Testis (tissue), 2 donors: ENCODE measurements at regions not wholly inside any gene's neighbourhood (a gene's known extent, or its start where the extent isn't known, plus 50 kb on each side); places are given as distances from the start of the nearest gene placed in this dataset.
"Not testable (repeated sequence)": the region's sequence is repeated elsewhere in the genome, so short reads cannot be mapped to it uniquely, and the experiment has no call there.

Experiments used
- DNase-seq: peaks from one replicate; pipeline ENCODE4 v3.0.0-alpha.2; 2019
- H3K27ac ChIP-seq, 2 donors: fragments of 200-600 bp; sonication (generic); one replicate each; pipeline ENCODE4 v1.5.1; 2019
- H3K27me3 ChIP-seq: fragments of 200-600 bp; sonication (generic); one replicate; pipeline ENCODE4 v1.5.1; 2019
- H3K36me3 ChIP-seq: fragments of 200-600 bp; sonication (generic); one replicate; pipeline ENCODE4 v1.5.1; 2017; ENCODE audit warnings: low read depth; ENCODE audit errors: missing control alignments
- H3K4me1 ChIP-seq: fragments of 200-600 bp; sonication (generic); one replicate; pipeline ENCODE4 v1.5.1; 2019
- H3K4me3 ChIP-seq, 2 donors: fragments of 200-600 bp; sonication (generic); one replicate each; pipeline ENCODE4 v1.5.1; 2017 to 2019
- H3K9me3 ChIP-seq: fragments of 200-600 bp; sonication (generic); one replicate; pipeline ENCODE4 v1.5.1; 2017
- POLR2A ChIP-seq: fragments of 450-650 bp; IDR thresholded peaks from one replicate; pipeline ENCODE4 v1.6.1; 2017; ENCODE audit warnings: antibody characterized with exemption, mild to moderate bottlenecking, moderate library complexity
- WGBS, 2 donors: methylation state at CpG; one replicate each; pipeline ENCODE4 v1.1.5; 2018; 5-methylcytosine and 5-hydroxymethylcytosine counted together
- intact Hi-C: fragments of 100-400 bp; cut with DNase I; formaldehyde crosslinking; loops from one replicate; pipeline ENCODE4 v1.15.1; 2023; ENCODE audit warnings: low total_unique reads
- TF ChIP-seq, protein P1 (sequence below), 3 experiments: fragments of 450-650 bp in 2 of 3; fragments of 200-600 bp in 1 of 3; sonication (generic) in 1 of 3; IDR thresholded peaks; one replicate each; pipeline ENCODE4 v1.5.1; 2016 to 2019; ENCODE audit warnings: antibody characterized with exemption in 3 of 3, mild to moderate bottlenecking in 2 of 3, moderate library complexity in 1 of 3

DNA sequence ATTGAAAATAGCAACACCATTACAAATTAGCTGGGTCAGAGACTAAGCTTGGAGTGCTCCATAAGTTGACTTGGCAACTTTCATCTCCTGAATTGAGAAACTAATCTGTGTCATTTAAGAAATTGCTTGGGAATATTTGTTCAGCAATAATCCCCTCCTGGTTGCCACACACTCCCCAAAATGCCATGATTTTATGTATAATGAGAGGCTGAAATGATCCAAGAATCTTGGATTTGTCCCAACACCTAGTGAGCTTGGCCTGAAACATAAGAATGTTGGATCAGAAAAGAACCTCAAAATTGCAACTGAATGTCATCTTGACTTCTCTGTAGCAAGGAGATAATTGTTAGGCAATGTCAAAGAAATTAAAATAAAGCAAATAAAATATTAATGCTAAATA lies 805.9 kb upstream of the ADAMTS5 start:
- no peak for DNase-seq
- no peaks in the 10 kb centered on the region for H3K9me3 ChIP-seq
- no peaks in the 10 kb centered on the region for H3K27me3 ChIP-seq
- no peaks in the 10 kb centered on the region for H3K36me3 ChIP-seq
- TF ChIP-seq, protein P1, sequence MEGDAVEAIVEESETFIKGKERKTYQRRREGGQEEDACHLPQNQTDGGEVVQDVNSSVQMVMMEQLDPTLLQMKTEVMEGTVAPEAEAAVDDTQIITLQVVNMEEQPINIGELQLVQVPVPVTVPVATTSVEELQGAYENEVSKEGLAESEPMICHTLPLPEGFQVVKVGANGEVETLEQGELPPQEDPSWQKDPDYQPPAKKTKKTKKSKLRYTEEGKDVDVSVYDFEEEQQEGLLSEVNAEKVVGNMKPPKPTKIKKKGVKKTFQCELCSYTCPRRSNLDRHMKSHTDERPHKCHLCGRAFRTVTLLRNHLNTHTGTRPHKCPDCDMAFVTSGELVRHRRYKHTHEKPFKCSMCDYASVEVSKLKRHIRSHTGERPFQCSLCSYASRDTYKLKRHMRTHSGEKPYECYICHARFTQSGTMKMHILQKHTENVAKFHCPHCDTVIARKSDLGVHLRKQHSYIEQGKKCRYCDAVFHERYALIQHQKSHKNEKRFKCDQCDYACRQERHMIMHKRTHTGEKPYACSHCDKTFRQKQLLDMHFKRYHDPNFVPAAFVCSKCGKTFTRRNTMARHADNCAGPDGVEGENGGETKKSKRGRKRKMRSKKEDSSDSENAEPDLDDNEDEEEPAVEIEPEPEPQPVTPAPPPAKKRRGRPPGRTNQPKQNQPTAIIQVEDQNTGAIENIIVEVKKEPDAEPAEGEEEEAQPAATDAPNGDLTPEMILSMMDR (IDR thresholded peaks at IDR 0.05): no peak
- TF ChIP-seq POLR2A: no peak
- H3K4me1 ChIP-seq: no peaks in the 10 kb centered on the region
- no peak overlapping the region for H3K4me3 ChIP-seq
- intact Hi-C loops: no loop called here
- H3K27ac ChIP-seq: no peak overlapping the region

- intact Hi-C loops: no loop called here
Observed at GRCh38 chr21:27771938-27772483, 805.1 kb upstream of the ADAMTS5 start.

DNA sequence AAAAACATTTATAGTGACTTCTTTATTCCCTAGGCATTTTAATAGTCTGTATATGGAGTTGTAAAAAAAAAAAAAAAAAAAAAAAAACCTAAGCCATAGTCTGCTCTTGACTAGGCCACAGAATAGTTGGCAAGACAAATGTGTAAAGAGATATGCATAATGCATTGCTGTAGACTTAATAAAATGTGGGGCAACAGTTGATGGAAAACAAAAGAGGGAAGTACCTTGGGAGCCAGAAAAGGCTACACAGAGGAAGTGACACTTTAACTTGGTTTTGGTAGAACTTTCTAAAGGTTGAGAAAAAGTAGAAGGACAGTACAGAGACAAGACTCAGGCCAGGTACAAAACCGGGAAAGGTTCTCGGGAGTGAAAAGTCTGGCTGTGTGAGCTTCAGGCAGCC lies 802.9 kb upstream of the ADAMTS5 start:
- DNase-seq: no peak
- H3K27me3 ChIP-seq: no peaks in the 10 kb centered on the region
- H3K27ac ChIP-seq: no peak overlapping the region
- no peaks in the 10 kb centered on the region for H3K4me1 ChIP-seq
- H3K9me3 ChIP-seq: no peaks in the 10 kb centered on the region
- no peak overlapping the region for H3K4me3 ChIP-seq
- TF ChIP-seq, protein P1 (IDR thresholded peaks at IDR 0.05): no peak
- no peak for TF ChIP-seq POLR2A
- no peaks in the 10 kb centered on the region for H3K36me3 ChIP-seq
- intact Hi-C loops: no loop called here
- 80 to 83% methylated on average over 2 of the region's 2 CpGs for WGBS, 2 donors

More at GRCh38 chr21:27771938-27772483, 805.1 kb upstream of the ADAMTS5 start:
- no peak overlapping the region for H3K4me3 ChIP-seq
- 86 to 92% methylated on average over 5 of the region's 5 CpGs for WGBS, 2 donors
- DNase-seq: no peak
- no peak overlapping the region for H3K27ac ChIP-seq
- no peaks in the 10 kb centered on the region for H3K27me3 ChIP-seq
- no peaks in the 10 kb centered on the region for H3K4me1 ChIP-seq
- TF ChIP-seq, protein P1 (IDR thresholded peaks at IDR 0.05): no peak
- TF ChIP-seq POLR2A: no peak
- H3K9me3 ChIP-seq: no peaks in the 10 kb centered on the region
- no peaks in the 10 kb centered on the region for H3K36me3 ChIP-seq

GRCh38 chr21:27768046-27768637 lies 801.3 kb upstream of the ADAMTS5 start:
- H3K4me1 ChIP-seq, H3K36me3 ChIP-seq, H3K4me3 ChIP-seq, H3K9me3 ChIP-seq, DNase-seq, intact Hi-C loops, H3K27me3 ChIP-seq, H3K27ac ChIP-seq: not testable (repeated sequence)
- WGBS, 2 donors: 88 to 97% methylated on average over 5 of the region's 5 CpGs

- intact Hi-C loops: no loop called here
- H3K27me3 ChIP-seq: no peaks in the 10 kb centered on the region
- H3K36me3 ChIP-seq: no peaks in the 10 kb centered on the region
- no peaks in the 10 kb centered on the region for H3K4me1 ChIP-seq
- no peak for TF ChIP-seq POLR2A
- TF ChIP-seq, protein P1 (IDR thresholded peaks at IDR 0.05): no peak
- H3K4me3 ChIP-seq: no peak overlapping the region
- DNase-seq: no peak
- no peak overlapping the region for H3K27ac ChIP-seq
- no peaks in the 10 kb centered on the region for H3K9me3 ChIP-seq
- WGBS, 2 donors: 97 to 100% methylated on average over 1 of the region's 1 CpG
Observed at GRCh38 chr21:27764056-27764455, 797.2 kb upstream of the ADAMTS5 start.
